Neuronal stem cell (in vitro differentiated cells): ENCODE measurements at regions not wholly inside any gene's neighbourhood (a gene's known extent, or its start where the extent isn't known, plus 50 kb on each side); places are given as distances from the start of the nearest gene placed in this dataset.

Experiments used
- DNase-seq: peaks from one replicate; pipeline ENCODE4 v3.0.0-alpha.2; 2013; ENCODE audit warnings: low spot score
- H2AFZ ChIP-seq: one replicate; pipeline ENCODE4 v1.6.1; 2013; ENCODE audit warnings: mild to moderate bottlenecking, low read length, inconsistent platforms
- H2AK5ac ChIP-seq: 2 replicates; pipeline ENCODE4 v1.6.1; 2013; ENCODE audit warnings: low read depth, mild to moderate bottlenecking, inconsistent platforms, low read length, moderate library complexity, mixed read lengths
- H2BK120ac ChIP-seq: 2 replicates; pipeline ENCODE4 v1.6.1; 2013; ENCODE audit warnings: low read depth, mild to moderate bottlenecking, inconsistent platforms, low read length, moderate library complexity, mixed read lengths
- H2BK12ac ChIP-seq: one replicate; pipeline ENCODE4 v1.6.1; 2013; ENCODE audit warnings: low read length, inconsistent platforms
- H2BK15ac ChIP-seq: 2 replicates; pipeline ENCODE4 v1.6.1; 2013; ENCODE audit warnings: mild to moderate bottlenecking, low read length, inconsistent platforms, mixed read lengths
- H2BK5ac ChIP-seq: one replicate; pipeline ENCODE4 v1.6.1; 2013; ENCODE audit warnings: inconsistent platforms, mild to moderate bottlenecking, low read length, moderate library complexity
- H3K14ac ChIP-seq: one replicate; pipeline ENCODE4 v1.6.1; 2013; ENCODE audit warnings: low read length, inconsistent platforms
- H3K18ac ChIP-seq: 2 replicates; pipeline ENCODE4 v1.6.1; 2013; ENCODE audit warnings: low read length, inconsistent platforms
- H3K23ac ChIP-seq: 2 replicates; pipeline ENCODE4 v1.6.1; 2013; ENCODE audit warnings: low read depth, mild to moderate bottlenecking, mixed read lengths, low read length, inconsistent platforms; ENCODE audit not compliant: poor library complexity
- H3K27ac ChIP-seq: replicated peaks from 3 replicates; pipeline ENCODE4 v1.5.1; 2013; ENCODE audit warnings: low read length, inconsistent platforms
- H3K27me3 ChIP-seq, 3 experiments: 2 replicates each; pipeline ENCODE4 v1.6.1; 2013; ENCODE audit warnings: low read length in 3 of 3, mild to moderate bottlenecking in 2 of 3, inconsistent platforms in 1 of 3, low read depth in 1 of 3, mixed read lengths in 1 of 3, moderate library complexity in 1 of 3; ENCODE audit not compliant: control insufficient read depth in 3 of 3, insufficient read depth in 3 of 3
- H3K36me3 ChIP-seq, 2 donors: replicated peaks in 1 of 2; 2 replicates each; pipeline ENCODE4 v1.6.1; 2013; ENCODE audit warnings: low read length in 2 of 2; ENCODE audit not compliant: control insufficient read depth in 2 of 2, insufficient read depth in 2 of 2
- H3K4ac ChIP-seq: 2 replicates; pipeline ENCODE4 v1.6.1; 2013; ENCODE audit warnings: inconsistent platforms, mild to moderate bottlenecking, low read length, moderate library complexity
- H3K4me1 ChIP-seq, 2 donors: 1 replicate in 1 of 2; 2 replicates in 1 of 2; pipeline ENCODE4 v1.6.1; 2013; ENCODE audit warnings: low read length in 2 of 2, low read depth in 1 of 2; ENCODE audit not compliant: control insufficient read depth in 2 of 2, insufficient read depth in 1 of 2
- H3K4me2 ChIP-seq: one replicate; pipeline ENCODE4 v1.6.1; 2013; ENCODE audit warnings: mild to moderate bottlenecking, low read length, inconsistent platforms; ENCODE audit not compliant: insufficient read depth, poor library complexity, severe bottlenecking
- H3K4me3 ChIP-seq, 2 donors: 2 replicates each; pipeline ENCODE4 v1.5.1; 2013; ENCODE audit warnings: low read length in 2 of 2, mild to moderate bottlenecking in 2 of 2, inconsistent platforms in 1 of 2, moderate library complexity in 1 of 2
- H3K79me1 ChIP-seq: one replicate; pipeline ENCODE4 v1.6.1; 2013; ENCODE audit warnings: low read depth, mild to moderate bottlenecking, inconsistent platforms, low read length, moderate library complexity
- H3K9ac ChIP-seq: one replicate; pipeline ENCODE4 v1.6.1; 2013; ENCODE audit warnings: mild to moderate bottlenecking, low read depth, low read length, inconsistent platforms; ENCODE audit not compliant: poor library complexity
- H3K9me3 ChIP-seq, 2 donors: replicated peaks in 1 of 2; 2 replicates each; pipeline versions ENCODE3 to v1.6.1; 2013; ENCODE audit warnings: low read length in 2 of 2, mild to moderate bottlenecking in 2 of 2, inconsistent platforms in 1 of 2, low read depth in 1 of 2, mixed read lengths in 1 of 2, moderate library complexity in 1 of 2; ENCODE audit not compliant: control insufficient read depth in 2 of 2, insufficient read depth in 1 of 2
- H4K8ac ChIP-seq: one replicate; pipeline ENCODE4 v1.6.1; 2013; ENCODE audit warnings: low read depth, mild to moderate bottlenecking, inconsistent platforms, low read length, moderate library complexity
- H4K91ac ChIP-seq: one replicate; pipeline ENCODE4 v1.6.1; 2013; ENCODE audit warnings: low read length, low read depth, mild to moderate bottlenecking, inconsistent platforms; ENCODE audit not compliant: poor library complexity
- WGBS, 2 donors: extraction: QIAGEN DNeasy Blood & Tissue Kit; methylation state at CpG; one replicate each; pipeline ENCODE4 v1.1.7; 2013; ENCODE audit warnings: missing lambda C conversion rate in 2 of 2, mixed read lengths in 1 of 2; ENCODE audit not compliant: insufficient read length in 2 of 2, insufficient replicate concordance in 1 of 2; ENCODE audit errors: extremely low coverage in 2 of 2; 5-methylcytosine and 5-hydroxymethylcytosine counted together

- no peaks in the 10 kb centered on the region for H3K79me1 ChIP-seq
- peaks cover 14 to 26% of the 10 kb centered on the region in 2 donors for H3K4me1 ChIP-seq
- H3K23ac ChIP-seq = no peak overlapping the region
- peak overlapping the region; percentile 89 for H3K18ac ChIP-seq
- H2BK120ac ChIP-seq = no peak overlapping the region
- WGBS, 2 donors = no CpG with 5 or more reads among the region's 6 CpGs
- peak overlapping the region in 1 of 2 donors; percentile 63 for H3K4me3 ChIP-seq
- no peak overlapping the region for H2BK15ac ChIP-seq
- H4K91ac ChIP-seq = no peak overlapping the region
- no peak overlapping the region for H3K27ac ChIP-seq
- H3K4me2 ChIP-seq = peak overlapping the region; percentile 50
- peaks cover 0 to 24% of the 10 kb centered on the region in 2 donors for H3K9me3 ChIP-seq
- no peak for DNase-seq
- no peak overlapping the region for H4K8ac ChIP-seq
- no peak overlapping the region for H3K14ac ChIP-seq
- no peak overlapping the region for H2BK5ac ChIP-seq
- no peak overlapping the region for H2BK12ac ChIP-seq
- H2AK5ac ChIP-seq = no peak overlapping the region
- peak overlapping the region; percentile 88 for H2AFZ ChIP-seq
- no peak overlapping the region for H3K9ac ChIP-seq
- no peaks in the 10 kb centered on the region for H3K27me3 ChIP-seq
- no peak overlapping the region for H3K4ac ChIP-seq
- H3K36me3 ChIP-seq = no peaks in the 10 kb centered on the region
Measured at GRCh38 chr1:38475624-38476005, 384.0 kb downstream of the RRAGC start.

- Histone ChIP-seq H2AK5ac (no peak overlapping the region), H3K4ac (no peak overlapping the region), H4K8ac (no peak overlapping the region), H3K9ac (no peak overlapping the region), H3K9me3 (peaks cover 0 to 21% of the 10 kb centered on the region in 2 donors), H3K14ac (no peak overlapping the region), H3K4me2 (peak overlapping the region; percentile 50), H2BK5ac (no peak overlapping the region), H2BK120ac (no peak overlapping the region), H3K18ac (no peak overlapping the region), H3K27me3 (no peaks in the 10 kb centered on the region), H3K4me1 (peaks cover 14 to 26% of the 10 kb centered on the region in 2 donors), H3K27ac (no peak overlapping the region), H3K23ac (no peak overlapping the region), H2BK15ac (no peak overlapping the region), H3K4me3 (peak overlapping the region in 1 of 2 donors; percentile 63), H3K79me1 (no peaks in the 10 kb centered on the region), H3K36me3 (no peaks in the 10 kb centered on the region), H2AFZ (peak overlapping the region; percentile 88), H2BK12ac (no peak overlapping the region), H4K91ac (no peak overlapping the region)
- WGBS, 2 donors = no CpG with 5 or more reads among the region's 18 CpGs
- no peak for DNase-seq
Measured at GRCh38 chr1:38474738-38475623, 384.6 kb downstream of the RRAGC start.

GRCh38 chr1:38466487-38466886 lies 393.1 kb downstream of the RRAGC start:
- no peak overlapping the region for H2AFZ ChIP-seq
- H2BK15ac ChIP-seq = no peak overlapping the region
- H3K23ac ChIP-seq = no peak overlapping the region

GRCh38 chr1:38465460-38465859 lies 394.1 kb downstream of the RRAGC start:
- H3K23ac ChIP-seq = no peak overlapping the region
- H3K4ac ChIP-seq = no peak overlapping the region
- no peak overlapping the region for H3K9ac ChIP-seq
- H3K4me2 ChIP-seq = no peak overlapping the region
- no peaks in the 10 kb centered on the region for H3K79me1 ChIP-seq
- no peak overlapping the region for H3K14ac ChIP-seq
- H3K36me3 ChIP-seq = peaks cover 0 to 1% of the 10 kb centered on the region in 2 donors
- no peak overlapping the region for H2AFZ ChIP-seq
- no peak overlapping the region for H3K18ac ChIP-seq
- no peak overlapping the region for H2BK5ac ChIP-seq
- peaks cover 0 to 9% of the 10 kb centered on the region in 2 donors for H3K4me1 ChIP-seq
- H3K9me3 ChIP-seq = peaks cover 2 to 6% of the 10 kb centered on the region in 2 donors
- H2BK15ac ChIP-seq = no peak overlapping the region
- no peak overlapping the region for H2BK12ac ChIP-seq
- DNase-seq = no peak
- no peak overlapping the region for H2BK120ac ChIP-seq
- H3K27ac ChIP-seq = no peak overlapping the region
- WGBS, 2 donors = no CpG with 5 or more reads among the region's 4 CpGs
- H3K27me3 ChIP-seq = no peaks in the 10 kb centered on the region
- H2AK5ac ChIP-seq = no peak overlapping the region
- no peak overlapping the region for H4K91ac ChIP-seq
- no peak overlapping the region for H4K8ac ChIP-seq
- no peak overlapping the region for H3K4me3 ChIP-seq

More at GRCh38 chr1:38466487-38466886, 393.1 kb downstream of the RRAGC start:
- Histone ChIP-seq H3K27ac (no peak overlapping the region), H4K91ac (no peak overlapping the region), H3K4me1 (peaks cover 0 to 9% of the 10 kb centered on the region in 2 donors), H3K79me1 (no peaks in the 10 kb centered on the region), H2AK5ac (no peak overlapping the region), H3K4ac (no peak overlapping the region), H3K4me2 (no peak overlapping the region), H3K18ac (no peak overlapping the region), H3K27me3 (no peaks in the 10 kb centered on the region), H2BK12ac (no peak overlapping the region), H3K14ac (no peak overlapping the region), H2BK5ac (no peak overlapping the region), H2BK120ac (no peak overlapping the region), H3K4me3 (no peak overlapping the region), H3K9me3 (peaks cover 2 to 3% of the 10 kb centered on the region in 2 donors), H4K8ac (no peak overlapping the region), H3K9ac (no peak overlapping the region), H3K36me3 (peaks cover 0 to 1% of the 10 kb centered on the region in 2 donors)
- WGBS, 2 donors = no CpG with 5 or more reads among the region's 2 CpGs
- DNase-seq = no peak
